Esophagus muscularis mucosa (tissue), 4 donors: ENCODE measurements at regions not wholly inside any gene's neighbourhood (a gene's known extent, or its start where the extent isn't known, plus 50 kb on each side); places are given as distances from the start of the nearest gene placed in this dataset.
A peak's percentile ranks its signal among the peaks of the same experiment; 100 is the strongest.

Experiments
- DNase-seq: peaks from one replicate; pipeline ENCODE4 v3.0.0-alpha.2; 2017; ENCODE audit errors: extremely low spot score
- H3K27ac ChIP-seq, 4 donors: fragments of 200-600 bp; sonication (generic); replicated peaks in 1 of 4; 1 replicate in 3 of 4; 2 replicates in 1 of 4; pipeline ENCODE4 v1.5.1; 2016 to 2019; ENCODE audit warnings: mild to moderate bottlenecking in 1 of 4
- H3K27me3 ChIP-seq, 4 donors: fragments of 200-600 bp; sonication (generic); one replicate each; pipeline versions ENCODE4 v1.5.1 to v1.6.0; 2016 to 2019
- H3K36me3 ChIP-seq, 4 donors: fragments of 200-600 bp; sonication (generic); one replicate each; pipeline ENCODE4 v1.5.1; 2016 to 2019
- H3K4me1 ChIP-seq, 4 donors: fragments of 200-600 bp; sonication (generic); one replicate each; pipeline ENCODE4 v1.5.1; 2016 to 2019
- H3K4me3 ChIP-seq, 4 donors: fragments of 200-600 bp; sonication (generic); 1 replicate in 2 of 4; 2 replicates in 2 of 4; pipeline ENCODE4 v1.5.1; 2016 to 2019; ENCODE audit warnings: mild to moderate bottlenecking in 4 of 4, moderate library complexity in 1 of 4
- H3K9me3 ChIP-seq, 4 donors: fragments of 200-600 bp; sonication (generic); 1 replicate in 3 of 4; 2 replicates in 1 of 4; pipeline ENCODE4 v1.5.1; 2016 to 2019
- CTCF ChIP-seq, 3 experiments: fragments of 200-600 bp in 2 of 3; fragments of 450-650 bp in 1 of 3; sonication (generic) in 2 of 3; IDR thresholded peaks; one replicate each; pipeline ENCODE4 v1.5.1; 2017 to 2019; ENCODE audit warnings: antibody characterized with exemption in 3 of 3, mild to moderate bottlenecking in 2 of 3, moderate library complexity in 1 of 3
- EP300 ChIP-seq: sonication (generic); formaldehyde crosslinking; IDR thresholded peaks from one replicate; pipeline ENCODE4 v1.6.1; 2017; ENCODE audit warnings: antibody characterized with exemption
- POLR2A ChIP-seq: fragments of 450-650 bp; IDR thresholded peaks from one replicate; pipeline ENCODE4 v1.6.1; 2017; ENCODE audit warnings: antibody characterized with exemption, moderate library complexity, mild to moderate bottlenecking, low read depth
- POLR2AphosphoS5 ChIP-seq, 2 donors: sonication (generic); formaldehyde crosslinking; IDR thresholded peaks; one replicate each; pipeline ENCODE4 v1.6.1; 2017; ENCODE audit warnings: antibody characterized with exemption in 2 of 2
- WGBS: methylation state at CpG from one replicate; pipeline ENCODE4 v1.1.5; 2018; 5-methylcytosine and 5-hydroxymethylcytosine counted together
- intact Hi-C: fragments of 100-400 bp; cut with DNase I; formaldehyde crosslinking; loops from one replicate; pipeline ENCODE4 v1.15.1; 2023

GRCh38 chr6:26195924-26196845, 109.0 kb downstream of the HFE start:
- Histone ChIP-seq H3K4me1 (peaks cover 12 to 49% (median 38%) of the 10 kb centered on the region in 4 donors), H3K27ac (peak overlapping the region; percentile 88 to 95 (median 94)), H3K4me3 (peak overlapping the region; percentile 62 to 67 (median 64)), H3K36me3 (no peaks in the 10 kb centered on the region), H3K9me3 (no peaks in the 10 kb centered on the region), H3K27me3 (peaks cover 0 to 18% (median 0%) of the 10 kb centered on the region in 4 donors)
- TF ChIP-seq POLR2A (no peak), POLR2AphosphoS5 (IDR thresholded peaks at IDR 0.05) (no peak), EP300 (no peak), CTCF (IDR thresholded peaks at IDR 0.05) (no peak)
- WGBS = 25% methylated on average over 27 of the region's 28 CpGs
- no peak for DNase-seq
- intact Hi-C loops = no loop called here

- H3K4me3 ChIP-seq = peak overlapping the region; percentile 62 to 67 (median 64)
- peaks cover 0 to 18% (median 0%) of the 10 kb centered on the region in 4 donors for H3K27me3 ChIP-seq
- peak overlapping the region; percentile 88 to 95 (median 94) for H3K27ac ChIP-seq
- WGBS = 3% methylated on average over 27 of the region's 51 CpGs
- H3K9me3 ChIP-seq = no peaks in the 10 kb centered on the region
- TF ChIP-seq POLR2A (peak; percentile 36), POLR2AphosphoS5 (IDR thresholded peaks at IDR 0.05) (peak; percentile 92 to 97), CTCF (IDR thresholded peaks at IDR 0.05) (no peak), EP300 (no peak)
- intact Hi-C loops = no loop called here
- peaks cover 12 to 49% (median 38%) of the 10 kb centered on the region in 4 donors for H3K4me1 ChIP-seq
- DNase-seq = peak; percentile 94
- H3K36me3 ChIP-seq = no peaks in the 10 kb centered on the region
Measured at GRCh38 chr6:26196846-26197635, 109.8 kb downstream of the HFE start.

DNA sequence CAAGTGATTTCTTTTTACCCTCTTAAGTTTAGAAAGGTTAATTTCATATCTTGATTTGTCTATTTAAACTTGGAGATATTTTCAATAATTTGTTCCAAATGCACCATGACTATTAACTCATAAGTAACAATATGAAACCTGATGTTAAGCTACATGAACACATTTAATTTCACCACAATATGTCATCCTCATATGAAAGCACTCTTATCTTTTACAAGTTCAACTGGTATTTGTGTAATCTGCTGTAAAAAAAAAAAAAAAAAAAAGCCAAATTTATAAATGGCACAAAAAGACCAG, 110.4 kb downstream of the HFE start:
- TF ChIP-seq POLR2AphosphoS5 (IDR thresholded peaks at IDR 0.05) = no peak
- no peak for TF ChIP-seq CTCF (IDR thresholded peaks at IDR 0.05)
- no peak for TF ChIP-seq EP300
- no peak for TF ChIP-seq POLR2A
- Histone ChIP-seq H3K4me3 (peak overlapping the region; percentile 62 to 67 (median 64)), H3K4me1 (peaks cover 12 to 49% (median 38%) of the 10 kb centered on the region in 4 donors), H3K27ac (peak overlapping the region; percentile 88 to 95 (median 94)), H3K9me3 (no peaks in the 10 kb centered on the region), H3K27me3 (peaks cover 0 to 18% (median 0%) of the 10 kb centered on the region in 4 donors), H3K36me3 (no peaks in the 10 kb centered on the region)
- intact Hi-C loops = no loop called here
- no peak for DNase-seq

DNA sequence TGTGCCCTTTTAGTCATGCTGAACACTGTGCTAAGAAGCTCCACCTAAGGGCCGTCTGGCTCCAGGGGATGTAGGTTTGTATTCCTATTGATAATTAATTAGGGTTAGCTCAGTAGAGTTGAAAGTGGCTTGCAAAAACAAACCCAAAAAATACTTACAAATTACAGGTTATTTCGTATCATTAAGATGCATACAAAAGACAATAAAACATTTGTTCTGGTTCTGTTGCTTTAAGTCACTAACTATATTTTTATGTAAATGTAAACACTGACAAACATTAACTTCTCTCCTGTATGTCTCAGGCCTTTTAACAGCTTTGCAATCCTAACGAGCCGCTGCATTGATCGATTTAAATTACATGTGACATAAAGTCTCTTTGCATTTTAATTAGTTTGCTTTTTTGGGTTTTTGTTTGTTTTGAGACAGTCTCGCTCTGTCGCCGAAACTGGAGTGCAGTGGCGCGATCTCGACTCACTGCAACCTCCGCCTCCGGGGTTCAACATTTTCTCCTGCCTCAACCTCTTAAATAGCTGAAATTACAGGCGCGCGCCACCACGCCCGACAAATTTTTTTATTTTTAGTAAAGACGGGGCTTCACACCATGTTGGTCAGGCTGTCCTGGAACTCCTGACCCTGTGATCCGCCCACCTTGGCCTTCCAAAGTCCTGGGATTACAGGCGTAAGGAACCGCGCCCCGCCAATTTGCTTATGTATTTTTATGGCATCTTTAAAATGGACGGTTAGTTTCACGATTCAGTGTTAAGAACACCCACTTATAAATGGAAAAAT, 110.9 kb downstream of the HFE start:
- no peak for DNase-seq
- TF ChIP-seq POLR2AphosphoS5 (IDR thresholded peaks at IDR 0.05) (peak in 1 of 2 donors; percentile 3), EP300 (no peak)
- peak overlapping the region; percentile 88 to 95 (median 94) for H3K27ac ChIP-seq
- H3K27me3 ChIP-seq = peaks cover 0 to 18% (median 0%) of the 10 kb centered on the region in 4 donors
- intact Hi-C loops = no loop called here
- peak overlapping the region; percentile 62 to 67 (median 64) for H3K4me3 ChIP-seq
- H3K9me3 ChIP-seq = no peaks in the 10 kb centered on the region
- no peaks in the 10 kb centered on the region for H3K36me3 ChIP-seq
- 7% methylated on average over 26 of the region's 26 CpGs for WGBS
- H3K4me1 ChIP-seq = peaks cover 12 to 49% (median 38%) of the 10 kb centered on the region in 4 donors
